Psoas muscle (tissue), 7 donors: ENCODE measurements at regions not wholly inside any gene's neighbourhood (a gene's known extent, or its start where the extent isn't known, plus 50 kb on each side); places are given as distances from the start of the nearest gene placed in this dataset.

ENCODE experiments used
- ATAC-seq, 4 donors: fragments of 200-7000 bp; cut with Tn5 transposase; one replicate each; pipeline ENCODE4 v1.9.1; 2020; ENCODE audit warnings: moderate library complexity in 3 of 4, mild to moderate bottlenecking in 2 of 4
- DNase-seq, 2 donors: peaks; one replicate each; pipeline ENCODE4 v3.0.0-alpha.2; 2020
- H3K27ac ChIP-seq: fragments of 200-600 bp; one replicate; pipeline ENCODE4 v1.8.0; 2022
- H3K27me3 ChIP-seq, 3 donors: fragments of 200-600 bp in 1 of 3; one replicate each; pipeline versions ENCODE4 v1.6.1 to v1.8.0; 2013 to 2022; ENCODE audit warnings: low read length in 2 of 3, mild to moderate bottlenecking in 2 of 3, moderate library complexity in 1 of 3; ENCODE audit not compliant: insufficient read depth in 3 of 3
- H3K36me3 ChIP-seq, 2 donors: fragments of 200-600 bp in 1 of 2; one replicate each; pipeline versions ENCODE4 v1.6.1 to v1.8.0; 2013 to 2022; ENCODE audit warnings: low read depth in 1 of 2, mild to moderate bottlenecking in 1 of 2, moderate library complexity in 1 of 2; ENCODE audit not compliant: insufficient read depth in 1 of 2
- H3K4me1 ChIP-seq: fragments of 200-600 bp; one replicate; pipeline ENCODE4 v1.8.0; 2022
- H3K4me3 ChIP-seq: fragments of 200-600 bp; one replicate; pipeline ENCODE4 v1.8.0; 2022; ENCODE audit warnings: mild to moderate bottlenecking
- H3K9me3 ChIP-seq: fragments of 200-600 bp; one replicate; pipeline ENCODE4 v1.8.0; 2022
- WGBS, 3 donors: extraction: QIAGEN DNeasy Blood & Tissue Kit; methylation state at CpG; one replicate each; pipeline versions ENCODE4 v1.1.6 to v1.1.7; 2013; 5-methylcytosine and 5-hydroxymethylcytosine counted together
- intact Hi-C, 2 donors: fragments of 100-400 bp; cut with DNase I; formaldehyde crosslinking; loops; one replicate each; pipeline versions ENCODE4 v1.11.0 to v1.14.2; 2022
- TF ChIP-seq, protein P1 (sequence below): fragments of 200-600 bp; IDR thresholded peaks from one replicate; pipeline ENCODE4 v1.8.0; 2022; ENCODE audit warnings: antibody characterized with exemption
- donor health status: healthy with polysubstance abuse.
- donor health status: DM: no; HTN: no; CAD: no; lungs with moderate emphysema.
- donor health status: Bipolar disorder and iron deficiency.
- donor health status: healthy.
- donor health status: DM: yes; HTN: yes; CAD: no.
- donor health status: DM: no; HTN: no; CAD: no.
- donor health status: DM: yes; HTN: yes; CAD: no.

DNA sequence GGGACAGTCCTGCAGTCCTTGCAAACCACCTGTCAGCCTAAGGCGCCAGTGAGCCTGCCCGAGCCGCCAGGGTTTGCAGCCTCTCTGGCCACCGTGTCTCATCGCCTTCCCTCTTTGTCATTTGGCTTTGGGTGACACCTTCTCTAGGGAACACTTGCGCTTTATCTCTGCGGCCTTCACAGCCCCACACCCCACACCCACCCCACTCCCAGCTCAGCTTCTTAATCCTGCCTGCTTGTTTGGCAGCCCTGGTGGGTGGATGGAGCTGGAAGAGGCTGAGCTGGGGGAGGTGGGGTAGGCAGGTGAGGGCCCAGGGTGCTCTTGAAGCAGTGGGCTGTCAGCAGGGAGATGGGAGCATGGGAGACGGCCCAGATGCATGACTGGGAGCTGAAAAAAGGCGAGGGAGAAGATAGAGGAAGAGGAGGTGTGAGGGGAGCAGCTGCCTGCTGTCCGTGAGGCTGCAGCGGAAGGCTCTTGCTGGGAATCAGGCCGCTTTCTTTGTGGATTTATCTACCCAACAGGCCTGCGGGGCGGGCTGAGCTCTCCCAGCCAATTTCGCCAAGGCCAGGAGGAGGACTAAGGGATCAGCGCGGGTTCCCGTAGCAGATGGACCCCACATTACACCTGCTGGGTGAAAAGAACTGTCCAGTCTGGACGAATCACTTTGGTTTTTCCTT, 97.5 kb upstream of the STOX2 start:
- Histone ChIP-seq H3K36me3 (no peaks in the 10 kb centered on the region), H3K9me3 (no peaks in the 10 kb centered on the region), H3K4me3 (no peak overlapping the region), H3K4me1 (no peaks in the 10 kb centered on the region), H3K27ac (peak overlapping the region; percentile 23), H3K27me3 (no peaks in the 10 kb centered on the region)
- DNase-seq (no peak), ATAC-seq (no peak)
- intact Hi-C loops: no loop called here
- TF ChIP-seq, protein P1, sequence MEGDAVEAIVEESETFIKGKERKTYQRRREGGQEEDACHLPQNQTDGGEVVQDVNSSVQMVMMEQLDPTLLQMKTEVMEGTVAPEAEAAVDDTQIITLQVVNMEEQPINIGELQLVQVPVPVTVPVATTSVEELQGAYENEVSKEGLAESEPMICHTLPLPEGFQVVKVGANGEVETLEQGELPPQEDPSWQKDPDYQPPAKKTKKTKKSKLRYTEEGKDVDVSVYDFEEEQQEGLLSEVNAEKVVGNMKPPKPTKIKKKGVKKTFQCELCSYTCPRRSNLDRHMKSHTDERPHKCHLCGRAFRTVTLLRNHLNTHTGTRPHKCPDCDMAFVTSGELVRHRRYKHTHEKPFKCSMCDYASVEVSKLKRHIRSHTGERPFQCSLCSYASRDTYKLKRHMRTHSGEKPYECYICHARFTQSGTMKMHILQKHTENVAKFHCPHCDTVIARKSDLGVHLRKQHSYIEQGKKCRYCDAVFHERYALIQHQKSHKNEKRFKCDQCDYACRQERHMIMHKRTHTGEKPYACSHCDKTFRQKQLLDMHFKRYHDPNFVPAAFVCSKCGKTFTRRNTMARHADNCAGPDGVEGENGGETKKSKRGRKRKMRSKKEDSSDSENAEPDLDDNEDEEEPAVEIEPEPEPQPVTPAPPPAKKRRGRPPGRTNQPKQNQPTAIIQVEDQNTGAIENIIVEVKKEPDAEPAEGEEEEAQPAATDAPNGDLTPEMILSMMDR: no peak
- WGBS, 3 donors: 67 to 77% (median 74%) methylated on average over 19 of the region's 19 CpGs

- H3K36me3 ChIP-seq: no peaks in the 10 kb centered on the region
- DNase-seq (no peak), ATAC-seq (no peak)
- TF ChIP-seq, protein P1: no peak
- H3K27ac ChIP-seq: peak overlapping the region; percentile 23
- 66 to 74% (median 71%) methylated on average over 9 of the region's 9 CpGs for WGBS, 3 donors
- no peaks in the 10 kb centered on the region for H3K27me3 ChIP-seq
- intact Hi-C loops: no loop called here
- H3K4me1 ChIP-seq: no peaks in the 10 kb centered on the region
- no peaks in the 10 kb centered on the region for H3K9me3 ChIP-seq
- no peak overlapping the region for H3K4me3 ChIP-seq
Measured at GRCh38 chr4:183808097-183808456, 97.0 kb upstream of the STOX2 start.

DNA sequence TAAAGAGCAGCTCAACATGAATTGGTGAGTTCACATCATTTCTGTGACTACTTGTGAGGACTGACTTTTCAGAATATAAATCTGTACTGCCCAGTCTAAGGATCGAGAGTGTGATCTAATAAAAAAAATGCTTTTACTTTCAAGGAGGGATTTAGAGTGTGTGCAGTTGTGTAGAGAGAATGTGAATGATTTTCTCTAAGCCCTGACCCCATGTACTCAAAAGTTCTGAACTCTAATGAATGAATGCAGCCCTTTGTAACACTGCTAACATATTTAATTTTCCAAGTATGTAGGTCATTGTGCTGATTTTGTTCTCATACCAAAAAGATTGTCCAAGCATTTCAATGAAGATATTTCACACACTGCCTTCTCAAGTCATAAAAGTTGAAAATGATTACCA, 92.5 kb upstream of the STOX2 start:
- Histone ChIP-seq H3K9me3 (no peaks in the 10 kb centered on the region), H3K36me3 (no peaks in the 10 kb centered on the region), H3K27me3 (no peaks in the 10 kb centered on the region), H3K4me1 (no peaks in the 10 kb centered on the region), H3K27ac (no peak overlapping the region), H3K4me3 (no peak overlapping the region)
- DNase-seq (no peak), ATAC-seq (no peak)
- TF ChIP-seq, protein P1: no peak
- WGBS, 3 donors: 39 to 62% (median 51%) methylated on average over 1 of the region's 1 CpG
- intact Hi-C loops: no loop called here

- Histone ChIP-seq H3K9me3 (no peaks in the 10 kb centered on the region), H3K27me3 (no peaks in the 10 kb centered on the region), H3K27ac (no peak overlapping the region), H3K36me3 (no peaks in the 10 kb centered on the region), H3K4me3 (no peak overlapping the region), H3K4me1 (no peaks in the 10 kb centered on the region)
- intact Hi-C loops: no loop called here
- WGBS, 3 donors: 58 to 74% (median 59%) methylated on average over 5 of the region's 5 CpGs
- TF ChIP-seq, protein P1: no peak
- no peak for DNase-seq
- ATAC-seq: no peak
Measured at GRCh38 chr4:183814461-183814860, 90.6 kb upstream of the STOX2 start.

GRCh38 chr4:183816077-183816476, 89.0 kb upstream of the STOX2 start:
- H3K36me3 ChIP-seq: no peaks in the 10 kb centered on the region
- DNase-seq (no peak), ATAC-seq (no peak)
- H3K9me3 ChIP-seq: no peaks in the 10 kb centered on the region
- no peak overlapping the region for H3K4me3 ChIP-seq
- H3K4me1 ChIP-seq: no peaks in the 10 kb centered on the region
- intact Hi-C loops: no loop called here
- TF ChIP-seq, protein P1: no peak
- no peaks in the 10 kb centered on the region for H3K27me3 ChIP-seq
- H3K27ac ChIP-seq: no peak overlapping the region
- WGBS, 3 donors: 89 to 92% (median 91%) methylated on average over 6 of the region's 6 CpGs
